Activated naive CD8-positive, alpha-beta T cell treated with anti-CD3 and anti-CD28 coated beads, Interleukin-2, amount 50 U/mL, for 24 hours (primary cell): ENCODE measurements at regions not wholly inside any gene's neighbourhood (a gene's known extent, or its start where the extent isn't known, plus 50 kb on each side); places are given as distances from the start of the nearest gene placed in this dataset.
"Not testable (repeated sequence)": the region's sequence is repeated elsewhere in the genome, so short reads cannot be mapped to it uniquely, and the experiment has no call there.

Experiments
- ATAC-seq: fragments of 150-1000 bp; cut with Tn5 transposase; one replicate; pipeline ENCODE4 v1.10.0; 2021
- DNase-seq: peaks from one replicate; pipeline ENCODE4 v3.0.0; 2021
- H3K27ac Mint-ChIP-seq: one replicate; pipeline ENCODE4 v1.8.0; 2021; ENCODE audit warnings: mild to moderate bottlenecking, mixed read lengths
- H3K27me3 Mint-ChIP-seq: one replicate; pipeline ENCODE4 v1.8.0; 2021; ENCODE audit warnings: mixed read lengths
- H3K36me3 Mint-ChIP-seq: one replicate; pipeline ENCODE4 v1.8.0; 2021; ENCODE audit warnings: low read depth, mixed read lengths
- H3K4me1 Mint-ChIP-seq: one replicate; pipeline ENCODE4 v1.8.0; 2021; ENCODE audit warnings: mixed read lengths
- H3K4me3 Mint-ChIP-seq: one replicate; pipeline ENCODE4 v1.8.0; 2021; ENCODE audit warnings: mild to moderate bottlenecking, moderate library complexity, mixed read lengths
- H3K9me3 Mint-ChIP-seq: one replicate; pipeline ENCODE4 v1.8.0; 2021; ENCODE audit warnings: mixed read lengths

DNA sequence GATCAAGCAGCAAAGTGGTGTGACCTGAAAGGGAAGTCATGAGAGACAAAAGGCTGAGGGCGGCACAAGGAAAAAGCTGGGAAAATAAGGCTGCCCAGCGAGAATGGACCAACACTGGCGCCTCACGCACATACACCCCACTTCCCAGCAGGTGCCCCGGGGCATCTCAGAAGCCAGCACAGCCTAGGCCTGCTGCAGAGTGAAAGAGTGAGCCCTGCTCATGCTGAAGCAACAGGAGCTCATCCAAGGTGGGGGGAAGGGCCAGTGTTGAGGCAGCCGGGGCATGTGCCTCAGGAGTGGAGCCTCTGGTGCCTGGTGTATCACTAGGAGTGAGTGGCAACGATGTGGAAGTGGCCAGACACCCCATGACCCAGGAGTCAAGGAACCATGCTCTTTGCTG is 158.8 kb downstream of the SPATA31A6 start:
- H3K9me3 Mint-ChIP-seq, H3K36me3 Mint-ChIP-seq, H3K27ac Mint-ChIP-seq, H3K4me1 Mint-ChIP-seq, ATAC-seq, DNase-seq, H3K4me3 Mint-ChIP-seq, H3K27me3 Mint-ChIP-seq: not testable (repeated sequence)

DNA sequence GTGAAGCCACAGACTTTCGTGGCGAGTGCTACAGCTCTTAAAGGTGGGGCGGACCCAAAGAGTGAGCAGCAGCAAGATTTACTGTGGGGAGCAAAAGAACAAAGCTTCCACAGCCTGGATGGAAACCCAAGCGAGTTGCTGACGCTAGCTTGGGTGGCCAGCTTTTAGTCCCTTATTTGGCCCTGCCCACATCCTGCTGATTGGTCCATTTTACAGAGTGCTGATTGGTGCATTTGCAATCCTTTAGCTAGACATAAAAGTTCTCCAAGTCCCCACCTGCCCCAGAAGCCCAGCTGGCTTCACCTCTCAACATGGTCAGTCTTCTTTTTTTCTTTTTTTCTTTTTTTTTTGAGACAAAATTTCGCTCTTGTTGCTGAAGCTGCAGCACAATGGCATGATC is 161.0 kb downstream of the SPATA31A6 start:
- not testable (repeated sequence) for H3K36me3 Mint-ChIP-seq, H3K4me1 Mint-ChIP-seq, ATAC-seq, H3K27ac Mint-ChIP-seq, H3K4me3 Mint-ChIP-seq, H3K9me3 Mint-ChIP-seq, DNase-seq, H3K27me3 Mint-ChIP-seq

DNA sequence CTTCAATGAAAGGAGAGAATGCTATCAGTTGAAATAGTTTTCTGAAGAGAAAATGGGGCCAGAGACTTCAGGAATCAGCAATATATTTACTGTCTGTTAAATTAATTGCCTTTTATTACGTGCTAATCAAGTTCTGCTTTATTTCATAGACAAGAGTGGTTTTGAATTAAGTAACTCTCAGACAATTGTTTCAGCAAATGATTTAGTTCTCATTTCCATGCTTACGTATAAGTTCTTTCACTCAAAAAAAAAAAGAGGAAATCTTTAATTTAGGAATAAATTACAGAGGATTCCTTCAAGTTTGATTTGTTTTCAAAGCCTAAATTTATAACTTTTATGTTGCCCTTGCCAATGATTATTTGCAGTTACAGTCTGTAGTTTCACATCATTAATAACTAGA is 163.5 kb downstream of the SPATA31A6 start:
- not testable (repeated sequence) for H3K9me3 Mint-ChIP-seq, ATAC-seq, H3K36me3 Mint-ChIP-seq, DNase-seq, H3K4me3 Mint-ChIP-seq, H3K27me3 Mint-ChIP-seq, H3K4me1 Mint-ChIP-seq, H3K27ac Mint-ChIP-seq

DNA sequence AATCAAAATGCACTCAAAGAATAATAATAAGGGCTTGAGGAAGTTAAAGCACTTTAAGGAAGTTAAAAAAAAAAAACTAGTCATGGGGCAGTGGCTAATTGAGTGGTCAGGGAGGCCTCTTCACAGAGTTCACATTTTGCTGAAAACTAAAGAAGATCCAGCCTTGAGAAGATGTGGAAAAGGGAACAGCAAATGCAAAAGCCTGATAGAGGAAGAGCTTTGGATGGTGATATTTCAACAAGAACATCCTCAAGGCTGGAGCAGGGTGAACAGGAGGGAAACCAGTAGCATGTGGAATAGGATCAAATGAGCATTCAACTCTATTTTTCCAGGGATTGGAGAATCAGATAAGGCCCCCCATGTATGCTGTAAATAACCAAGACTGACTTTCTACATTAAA is 165.7 kb downstream of the SPATA31A6 start:
- not testable (repeated sequence) for H3K36me3 Mint-ChIP-seq, DNase-seq, ATAC-seq, H3K9me3 Mint-ChIP-seq, H3K27ac Mint-ChIP-seq, H3K27me3 Mint-ChIP-seq, H3K4me1 Mint-ChIP-seq, H3K4me3 Mint-ChIP-seq

DNA sequence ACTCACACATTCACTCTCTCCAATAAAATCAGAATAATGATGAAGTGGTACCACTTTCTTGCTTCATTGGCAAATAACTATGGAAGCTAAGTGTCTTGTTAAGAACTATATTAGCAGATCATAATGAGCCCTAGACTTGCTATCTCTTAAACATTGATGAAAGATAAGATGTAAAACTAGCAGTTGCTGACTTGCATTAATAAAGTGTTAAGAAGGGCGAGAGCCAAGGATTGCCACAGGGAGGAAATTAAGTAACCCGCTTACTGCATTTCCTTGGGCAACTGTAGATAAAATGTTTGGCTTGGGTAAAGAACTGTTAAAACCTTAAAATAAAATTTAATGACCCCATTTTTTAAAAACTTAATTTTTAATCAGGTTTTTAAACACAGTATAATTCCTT is 167.0 kb downstream of the SPATA31A6 start:
- H3K36me3 Mint-ChIP-seq, ATAC-seq, H3K9me3 Mint-ChIP-seq: not testable (repeated sequence)

DNA sequence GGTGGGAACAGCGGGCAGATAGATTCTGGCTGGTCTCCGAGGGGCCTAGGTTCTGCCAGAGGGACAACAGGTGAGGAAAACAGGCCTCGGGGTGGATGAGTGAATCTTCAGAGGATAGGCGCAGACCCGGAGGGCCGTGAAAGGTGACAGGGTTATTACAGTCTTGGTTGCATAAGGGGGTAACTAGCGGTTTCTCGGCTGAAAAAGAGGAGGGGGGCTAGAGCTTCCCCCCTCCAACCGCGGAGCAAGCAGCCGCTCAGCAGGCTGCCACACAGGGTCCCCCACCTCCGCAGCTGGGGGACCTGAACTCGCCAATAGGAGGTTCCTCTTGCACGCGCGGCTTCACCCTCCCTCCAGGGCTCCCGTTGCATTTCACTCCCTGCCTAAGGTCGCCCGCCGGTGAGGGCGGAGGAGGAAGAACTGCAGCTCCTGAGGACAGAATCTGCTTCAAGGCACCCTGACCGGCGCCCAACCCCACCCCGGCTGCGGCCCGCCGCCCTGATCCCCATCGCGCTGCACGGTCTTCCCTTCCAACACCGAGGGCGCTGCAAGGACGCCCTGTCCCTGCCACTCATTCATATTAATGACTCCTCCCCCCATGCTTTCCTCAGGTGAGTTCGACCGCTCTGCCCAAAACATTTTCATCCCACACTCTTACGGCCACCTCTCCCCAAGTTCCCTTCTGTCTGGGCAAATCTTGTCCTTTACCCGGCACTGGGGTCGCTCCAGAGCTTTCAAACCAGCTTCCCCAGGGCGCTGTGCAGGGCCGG is 174.3 kb downstream of the SPATA31A6 start:
- not testable (repeated sequence) for DNase-seq, H3K27ac Mint-ChIP-seq, H3K9me3 Mint-ChIP-seq, ATAC-seq, H3K27me3 Mint-ChIP-seq, H3K4me3 Mint-ChIP-seq, H3K36me3 Mint-ChIP-seq, H3K4me1 Mint-ChIP-seq

More for the DNA sequence above, 167.0 kb downstream of the SPATA31A6 start:
- not testable (repeated sequence) for H3K27ac Mint-ChIP-seq, H3K27me3 Mint-ChIP-seq, H3K4me1 Mint-ChIP-seq, DNase-seq, H3K4me3 Mint-ChIP-seq

DNA sequence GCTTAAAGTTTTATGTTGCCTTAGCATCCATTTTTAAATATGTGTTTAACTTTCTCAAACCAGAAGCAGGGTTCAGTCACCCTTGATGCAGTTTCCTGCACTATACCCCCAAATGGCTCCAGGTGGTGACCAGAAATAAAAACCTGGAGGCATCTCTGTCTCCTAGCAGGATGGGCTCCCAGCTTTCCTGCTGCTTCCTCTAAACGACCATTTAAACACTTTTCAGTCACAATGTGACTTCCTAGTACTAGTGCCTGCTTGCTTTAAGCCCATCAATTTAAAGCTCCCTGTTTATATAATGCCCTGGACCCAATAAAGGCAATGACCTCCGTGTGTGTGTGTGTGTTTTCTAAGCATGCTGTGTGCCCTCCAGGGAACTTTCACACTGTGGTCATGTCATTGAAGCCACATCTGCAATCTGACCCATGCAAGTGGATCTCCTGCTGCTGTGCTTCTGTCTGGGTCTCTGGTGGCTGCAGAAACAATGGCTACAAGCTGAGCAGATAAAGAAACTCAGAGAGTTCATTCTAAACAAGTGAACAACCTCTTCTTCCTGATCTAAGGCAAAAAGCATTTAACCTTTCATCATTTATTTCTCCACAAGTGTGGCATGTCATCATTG is 175.3 kb downstream of the SPATA31A6 start:
- not testable (repeated sequence) for ATAC-seq, H3K4me1 Mint-ChIP-seq, H3K4me3 Mint-ChIP-seq, H3K9me3 Mint-ChIP-seq, H3K36me3 Mint-ChIP-seq, DNase-seq, H3K27me3 Mint-ChIP-seq, H3K27ac Mint-ChIP-seq

DNA sequence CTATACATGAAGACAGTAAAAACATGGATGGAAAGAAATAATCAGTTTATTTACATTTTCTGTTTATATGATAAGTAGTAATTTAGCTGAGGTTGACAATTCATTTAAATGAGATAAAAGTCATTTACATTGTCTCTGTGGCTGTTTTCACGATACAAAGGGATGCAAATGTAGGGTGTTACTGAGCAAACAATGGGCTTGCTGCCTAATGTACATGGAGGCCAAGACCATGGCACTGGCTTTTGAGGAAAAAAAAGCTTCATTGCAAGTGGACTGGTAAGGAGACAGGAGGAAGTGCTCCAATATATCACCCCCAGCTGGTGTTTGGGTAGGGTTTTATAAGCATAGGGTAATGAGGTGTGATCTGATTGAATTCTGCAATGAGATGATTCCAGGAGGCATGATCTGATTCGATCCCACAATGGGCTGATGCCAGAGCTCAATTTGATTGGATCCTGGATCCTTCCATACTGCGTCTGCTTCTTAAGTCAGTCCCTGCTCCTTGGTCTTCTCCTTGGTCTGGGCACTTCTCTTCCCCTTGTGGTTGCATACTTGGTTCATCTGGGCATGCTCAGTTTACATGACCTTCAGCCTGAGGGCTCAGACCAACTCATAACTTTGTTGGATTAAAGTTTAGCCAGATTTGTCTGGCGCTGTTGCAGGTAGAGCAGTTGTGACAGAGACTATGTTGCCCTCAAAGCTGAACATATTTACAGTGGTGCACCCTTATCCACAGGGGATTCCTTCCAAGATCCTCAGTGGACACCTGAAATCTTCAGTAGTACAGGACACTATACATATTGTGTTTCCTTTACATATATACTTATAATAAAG is 181.2 kb downstream of the SPATA31A6 start:
- H3K27me3 Mint-ChIP-seq, H3K36me3 Mint-ChIP-seq, H3K9me3 Mint-ChIP-seq, H3K4me3 Mint-ChIP-seq, H3K4me1 Mint-ChIP-seq, DNase-seq, H3K27ac Mint-ChIP-seq: not testable (repeated sequence)
- peak; percentile 8 for ATAC-seq

DNA sequence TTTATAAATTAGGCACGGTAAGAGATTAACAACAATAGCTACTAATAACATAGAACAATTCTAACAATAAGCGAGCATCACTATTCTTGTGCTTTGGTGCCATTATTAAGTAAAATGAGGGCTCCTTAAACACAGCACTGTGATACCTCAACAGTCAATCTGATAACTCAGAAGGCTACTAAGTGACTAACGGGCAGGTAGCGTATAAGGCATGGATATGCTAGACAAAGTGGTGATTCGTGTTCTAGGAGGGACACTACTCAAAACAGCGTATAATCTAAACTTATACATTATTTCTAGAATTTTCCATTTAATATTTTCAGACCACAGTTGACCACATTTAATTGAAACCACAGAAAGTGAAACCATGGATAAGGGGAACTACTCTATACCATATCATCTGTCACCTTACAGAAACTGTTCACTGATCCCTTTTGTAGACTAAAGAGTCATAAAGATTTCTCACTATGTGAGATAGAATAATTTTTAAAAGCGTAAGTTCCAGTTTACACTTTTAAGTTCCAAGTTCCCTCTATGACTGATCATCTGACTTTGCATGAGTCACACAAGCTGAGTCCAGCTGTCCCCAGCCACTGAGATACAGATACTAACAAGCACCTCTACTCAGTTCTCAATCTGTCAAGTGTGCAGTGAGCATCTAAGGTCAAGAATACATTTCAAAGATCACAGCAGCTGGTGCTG is 181.9 kb downstream of the SPATA31A6 start:
- H3K9me3 Mint-ChIP-seq, DNase-seq, H3K27me3 Mint-ChIP-seq, H3K27ac Mint-ChIP-seq, H3K4me1 Mint-ChIP-seq, H3K4me3 Mint-ChIP-seq, H3K36me3 Mint-ChIP-seq: not testable (repeated sequence)
- peak; percentile 65 for ATAC-seq

DNA sequence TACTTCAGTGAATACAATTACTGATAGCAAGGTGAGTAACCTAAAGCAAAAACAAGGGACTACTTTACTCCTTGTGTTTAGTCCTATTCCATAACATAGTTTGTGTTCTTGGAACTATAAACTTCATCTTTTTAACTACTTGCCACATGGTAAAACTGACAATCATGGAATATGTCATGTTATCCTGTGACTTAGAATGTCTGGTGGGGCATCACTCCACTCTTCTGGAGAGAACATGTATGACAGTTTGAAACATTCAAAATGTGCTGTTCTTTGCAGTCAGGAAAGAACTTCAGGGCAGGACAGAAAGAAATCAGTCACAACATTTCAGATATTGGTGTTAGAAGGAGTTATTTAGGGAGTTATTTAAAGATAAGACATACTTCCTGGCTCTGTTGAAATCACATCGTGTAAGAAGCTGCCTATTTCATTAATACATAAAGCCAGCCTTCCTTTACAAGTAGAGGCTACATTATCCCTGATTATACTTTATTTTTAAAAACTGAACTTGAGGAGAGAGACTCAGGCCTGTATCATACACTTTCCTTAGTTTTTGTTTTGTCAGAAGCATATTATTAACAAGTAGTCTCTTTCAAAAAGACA is 184.9 kb downstream of the SPATA31A6 start:
- not testable (repeated sequence) for DNase-seq, H3K27ac Mint-ChIP-seq, H3K9me3 Mint-ChIP-seq, H3K27me3 Mint-ChIP-seq, H3K36me3 Mint-ChIP-seq, H3K4me3 Mint-ChIP-seq, ATAC-seq, H3K4me1 Mint-ChIP-seq

DNA sequence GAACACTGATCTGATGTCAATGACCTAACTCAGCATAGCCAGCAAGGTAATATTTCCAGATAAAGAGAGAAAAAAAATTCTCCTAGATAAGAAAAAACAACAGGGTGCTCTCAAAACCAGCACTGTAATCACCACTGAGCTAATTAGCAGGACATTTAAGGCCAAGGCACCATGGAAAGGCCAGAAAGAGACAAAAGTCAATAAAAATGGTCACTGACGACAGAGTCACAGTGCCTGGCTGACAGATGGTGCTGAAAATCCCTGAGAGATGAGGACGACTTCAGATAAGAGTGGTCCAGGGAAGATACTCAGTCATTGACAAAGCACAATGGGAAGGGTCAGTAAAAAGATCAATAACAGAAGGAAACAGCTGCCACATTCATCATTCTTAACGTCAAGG is 186.7 kb downstream of the SPATA31A6 start:
- H3K27ac Mint-ChIP-seq, H3K27me3 Mint-ChIP-seq, H3K36me3 Mint-ChIP-seq, H3K9me3 Mint-ChIP-seq, DNase-seq, H3K4me3 Mint-ChIP-seq, ATAC-seq, H3K4me1 Mint-ChIP-seq: not testable (repeated sequence)

DNA sequence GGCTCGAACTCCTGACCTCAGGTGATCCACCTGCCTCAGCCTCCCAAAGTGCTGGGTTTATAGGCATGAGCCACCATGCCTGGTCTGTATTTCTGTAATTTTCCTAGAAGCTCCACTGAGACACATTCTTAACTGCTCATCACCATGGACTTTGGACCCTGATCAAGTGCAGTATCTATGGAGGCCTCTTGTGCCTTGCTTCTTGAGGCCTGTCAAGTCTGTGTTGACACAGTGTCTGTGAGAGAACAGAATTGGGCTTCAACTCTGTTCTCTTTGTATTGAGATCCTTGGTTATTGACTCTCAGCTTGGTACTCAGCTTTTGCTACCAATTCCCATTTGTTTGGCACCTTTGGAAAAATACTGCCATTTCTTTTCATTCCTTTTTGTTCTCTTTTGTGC is 188.0 kb downstream of the SPATA31A6 start:
- H3K36me3 Mint-ChIP-seq, H3K4me3 Mint-ChIP-seq, H3K4me1 Mint-ChIP-seq, H3K9me3 Mint-ChIP-seq, ATAC-seq, DNase-seq, H3K27ac Mint-ChIP-seq, H3K27me3 Mint-ChIP-seq: not testable (repeated sequence)

DNA sequence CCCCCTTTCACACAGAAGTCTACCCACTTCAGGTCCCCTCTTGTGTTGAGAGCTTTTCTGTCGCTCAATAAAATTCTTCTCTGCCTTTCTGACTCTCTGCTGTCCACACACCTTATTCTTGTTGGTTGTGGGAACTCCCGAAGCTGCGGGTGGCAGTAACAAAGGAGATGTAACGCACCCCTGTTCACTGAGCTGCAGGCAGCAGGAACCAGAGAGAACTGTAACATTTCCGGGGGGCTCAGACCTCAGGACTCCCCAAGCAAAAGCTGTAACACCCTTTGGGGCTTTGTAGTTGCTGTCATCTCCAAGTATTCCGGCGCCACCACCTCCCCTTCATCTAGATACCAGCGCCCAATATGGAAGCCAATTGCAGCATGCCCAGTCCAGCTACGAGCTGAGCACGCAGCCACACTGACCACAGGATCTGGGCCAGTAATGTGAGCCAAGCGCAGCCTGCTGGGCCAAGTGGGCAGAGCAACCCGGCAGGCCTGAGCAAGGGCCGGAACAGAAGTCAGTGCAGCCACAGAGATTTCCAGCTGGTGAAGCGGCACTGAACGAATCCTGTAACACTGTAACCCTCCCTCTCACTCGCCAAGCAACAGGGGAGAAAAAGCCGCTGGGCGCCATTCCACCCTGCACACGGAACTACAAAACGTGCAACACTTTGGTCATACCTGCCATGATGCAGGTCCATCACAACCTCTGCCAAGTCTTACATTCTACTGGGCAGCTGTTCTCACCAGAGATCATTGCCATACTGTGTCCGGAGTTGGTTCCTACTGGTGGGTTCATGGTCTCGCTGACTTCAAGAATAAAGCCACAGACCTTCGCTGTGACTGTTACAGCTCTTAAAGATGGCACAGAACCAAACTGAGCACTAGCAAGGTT is 194.3 kb downstream of the SPATA31A6 start:
- H3K9me3 Mint-ChIP-seq, H3K36me3 Mint-ChIP-seq, H3K4me1 Mint-ChIP-seq, H3K27ac Mint-ChIP-seq, H3K27me3 Mint-ChIP-seq, H3K4me3 Mint-ChIP-seq, DNase-seq, ATAC-seq: not testable (repeated sequence)
